Endothelial cell of umbilical vein (primary cell): ENCODE measurements at regions not wholly inside any gene's neighbourhood (a gene's known extent, or its start where the extent isn't known, plus 50 kb on each side); places are given as distances from the start of the nearest gene placed in this dataset.

Experiments used
- POLR2A ChIP-seq: IDR thresholded peaks from 2 replicates; pipeline ENCODE4 v1.6.1; 2012; ENCODE audit warnings: low read depth, mild to moderate bottlenecking, control low read depth, low read length
- TF ChIP-seq, protein P1 (sequence below), 2 donors: IDR thresholded peaks; 1 replicate in 1 of 2; 2 replicates in 1 of 2; pipeline ENCODE4 v1.5.1; 2011; ENCODE audit warnings: low read length in 2 of 2, mild to moderate bottlenecking in 2 of 2, moderate library complexity in 2 of 2, control low read depth in 1 of 2, inconsistent platforms in 1 of 2, low read depth in 1 of 2; ENCODE audit not compliant: insufficient read depth in 1 of 2; ENCODE audit errors: extremely low read depth in 1 of 2

- TF ChIP-seq POLR2A = no peak
- TF ChIP-seq, protein P1, sequence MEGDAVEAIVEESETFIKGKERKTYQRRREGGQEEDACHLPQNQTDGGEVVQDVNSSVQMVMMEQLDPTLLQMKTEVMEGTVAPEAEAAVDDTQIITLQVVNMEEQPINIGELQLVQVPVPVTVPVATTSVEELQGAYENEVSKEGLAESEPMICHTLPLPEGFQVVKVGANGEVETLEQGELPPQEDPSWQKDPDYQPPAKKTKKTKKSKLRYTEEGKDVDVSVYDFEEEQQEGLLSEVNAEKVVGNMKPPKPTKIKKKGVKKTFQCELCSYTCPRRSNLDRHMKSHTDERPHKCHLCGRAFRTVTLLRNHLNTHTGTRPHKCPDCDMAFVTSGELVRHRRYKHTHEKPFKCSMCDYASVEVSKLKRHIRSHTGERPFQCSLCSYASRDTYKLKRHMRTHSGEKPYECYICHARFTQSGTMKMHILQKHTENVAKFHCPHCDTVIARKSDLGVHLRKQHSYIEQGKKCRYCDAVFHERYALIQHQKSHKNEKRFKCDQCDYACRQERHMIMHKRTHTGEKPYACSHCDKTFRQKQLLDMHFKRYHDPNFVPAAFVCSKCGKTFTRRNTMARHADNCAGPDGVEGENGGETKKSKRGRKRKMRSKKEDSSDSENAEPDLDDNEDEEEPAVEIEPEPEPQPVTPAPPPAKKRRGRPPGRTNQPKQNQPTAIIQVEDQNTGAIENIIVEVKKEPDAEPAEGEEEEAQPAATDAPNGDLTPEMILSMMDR (IDR thresholded peaks at IDR 0.05; ENCODE audit: extremely low read depth in 1 of 2, insufficient read depth in 1 of 2, low read depth in 1 of 2, low read length in 2 of 2) = no peak
These were observed 142.9 kb downstream of the BCOR start for GRCh38 chrX:39954851-39955250.
